ENCODE measurements at regions not wholly inside any gene's neighbourhood (a gene's known extent, or its start where the extent isn't known, plus 50 kb on each side); places are given as distances from the start of the nearest gene placed in this dataset.

DNA sequence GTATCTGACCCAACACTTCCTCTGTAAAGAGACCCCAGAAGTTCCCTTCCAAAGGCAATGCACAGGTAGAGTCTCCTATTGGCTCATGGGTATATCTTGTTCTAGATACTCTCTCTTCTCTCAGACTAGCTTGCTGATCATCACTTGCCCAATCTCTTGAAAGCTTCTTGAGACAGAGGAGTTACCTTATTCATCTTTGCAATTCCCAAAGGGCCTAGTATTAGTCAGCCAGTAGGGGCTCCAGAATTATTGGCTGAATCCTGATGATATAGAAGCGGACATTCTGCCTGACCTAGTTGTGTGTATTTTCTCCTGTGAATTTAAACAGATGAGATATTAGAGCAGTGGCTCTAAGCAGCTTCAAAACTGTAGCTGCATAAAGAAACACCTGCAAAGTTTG, 304.0 kb upstream of the KLF4 start:
- no peak overlapping the region for H3K4me3 ChIP-seq (ENCODE audit: low read length in 2 of 2)
- no peaks in the 10 kb centered on the region for H3K9me3 ChIP-seq (ENCODE audit: control insufficient read depth in 2 of 2, insufficient read depth in 1 of 2, low read length in 1 of 2)
- no peak for DNase-seq (ENCODE audit: low read depth in 6 of 9, low spot score in 9 of 9)
- no peak overlapping the region for H3K27ac ChIP-seq (ENCODE audit: low read depth in 1 of 2, low read length in 1 of 2)
- H3K36me3 ChIP-seq (ENCODE audit: control insufficient read depth in 2 of 2, insufficient read depth in 2 of 2, low read length in 1 of 2) = no peaks in the 10 kb centered on the region
- no peaks in the 10 kb centered on the region for H3K4me1 ChIP-seq (ENCODE audit: control insufficient read depth in 2 of 2, insufficient read depth in 2 of 2, low read length in 2 of 2)
- no peaks in the 10 kb centered on the region for H3K27me3 ChIP-seq (ENCODE audit: control insufficient read depth in 2 of 2, insufficient read depth in 1 of 2, low read length in 1 of 2)
- WGBS = 97% methylated on average over 1 of the region's 1 CpG

- no peaks in the 10 kb centered on the region for H3K27me3 ChIP-seq (ENCODE audit: control insufficient read depth in 2 of 2, insufficient read depth in 1 of 2, low read length in 1 of 2)
- no peaks in the 10 kb centered on the region for H3K9me3 ChIP-seq (ENCODE audit: control insufficient read depth in 2 of 2, insufficient read depth in 1 of 2, low read length in 1 of 2)
- no peaks in the 10 kb centered on the region for H3K4me1 ChIP-seq (ENCODE audit: control insufficient read depth in 2 of 2, insufficient read depth in 2 of 2, low read length in 2 of 2)
- no peak for DNase-seq (ENCODE audit: low read depth in 6 of 9, low spot score in 9 of 9)
- WGBS = 98% methylated on average over 1 of the region's 1 CpG
- H3K27ac ChIP-seq (ENCODE audit: low read depth in 1 of 2, low read length in 1 of 2) = no peak overlapping the region
- no peaks in the 10 kb centered on the region for H3K36me3 ChIP-seq (ENCODE audit: control insufficient read depth in 2 of 2, insufficient read depth in 2 of 2, low read length in 1 of 2)
- no peak overlapping the region for H3K4me3 ChIP-seq (ENCODE audit: low read length in 2 of 2)
These were observed 303.0 kb upstream of the KLF4 start for GRCh38 chr9:107792596-107792995.

- Histone ChIP-seq H3K9me3 (ENCODE audit: control insufficient read depth in 2 of 2, insufficient read depth in 1 of 2, low read length in 1 of 2) (no peaks in the 10 kb centered on the region), H3K4me3 (ENCODE audit: low read length in 2 of 2) (no peak overlapping the region), H3K27me3 (ENCODE audit: control insufficient read depth in 2 of 2, insufficient read depth in 1 of 2, low read length in 1 of 2) (no peaks in the 10 kb centered on the region), H3K36me3 (ENCODE audit: control insufficient read depth in 2 of 2, insufficient read depth in 2 of 2, low read length in 1 of 2) (no peaks in the 10 kb centered on the region), H3K27ac (ENCODE audit: low read depth in 1 of 2, low read length in 1 of 2) (no peak overlapping the region), H3K4me1 (ENCODE audit: control insufficient read depth in 2 of 2, insufficient read depth in 2 of 2, low read length in 2 of 2) (no peaks in the 10 kb centered on the region)
- 76% methylated on average over 3 of the region's 3 CpGs for WGBS
- no peak for DNase-seq (ENCODE audit: low read depth in 6 of 9, low spot score in 9 of 9)
These were observed 302.4 kb upstream of the KLF4 start for GRCh38 chr9:107792006-107792405.

DNA sequence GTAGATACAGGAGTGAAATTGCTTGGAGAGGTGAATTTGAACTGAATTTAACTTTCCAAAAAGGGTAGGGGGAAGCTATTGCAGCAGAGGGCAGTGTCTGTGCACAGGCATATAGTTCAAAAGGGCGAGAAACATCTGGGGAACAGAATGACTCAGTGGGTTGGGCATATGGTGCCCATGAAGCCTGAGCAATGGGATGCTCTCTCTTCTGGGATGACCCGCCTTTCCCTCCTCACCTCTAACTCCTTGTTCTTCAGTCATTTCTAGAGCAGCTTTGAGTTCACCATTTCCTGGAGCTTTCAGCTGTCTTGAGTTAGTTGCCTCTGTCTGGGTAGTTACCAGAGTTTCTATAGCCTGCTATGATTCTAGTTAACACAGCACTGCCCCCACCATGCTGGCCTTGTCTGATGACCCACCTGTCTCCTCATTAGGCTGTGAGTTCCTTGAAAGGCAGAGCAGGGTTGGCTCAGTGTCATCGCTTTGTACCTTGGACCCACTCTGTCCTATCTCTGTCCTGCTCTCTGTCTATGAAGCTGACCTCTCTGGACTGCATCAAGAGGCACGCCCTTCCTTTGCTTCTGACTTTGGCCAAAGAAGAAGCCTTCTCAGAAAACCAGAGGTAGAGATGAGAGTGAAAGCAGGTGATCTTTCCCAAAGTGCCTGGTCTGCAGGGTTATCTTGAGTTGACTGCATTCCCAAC, 299.6 kb upstream of the KLF4 start:
- H3K36me3 ChIP-seq (ENCODE audit: control insufficient read depth in 2 of 2, insufficient read depth in 2 of 2, low read length in 1 of 2) = no peaks in the 10 kb centered on the region
- H3K4me1 ChIP-seq (ENCODE audit: control insufficient read depth in 2 of 2, insufficient read depth in 2 of 2, low read length in 2 of 2) = no peaks in the 10 kb centered on the region
- H3K27me3 ChIP-seq (ENCODE audit: control insufficient read depth in 2 of 2, insufficient read depth in 1 of 2, low read length in 1 of 2) = no peaks in the 10 kb centered on the region
- H3K9me3 ChIP-seq (ENCODE audit: control insufficient read depth in 2 of 2, insufficient read depth in 1 of 2, low read length in 1 of 2) = no peaks in the 10 kb centered on the region
- DNase-seq (ENCODE audit: low read depth in 6 of 9, low spot score in 9 of 9) = no peak
- H3K27ac ChIP-seq (ENCODE audit: low read depth in 1 of 2, low read length in 1 of 2) = no peak overlapping the region
- 96% methylated on average over 4 of the region's 4 CpGs for WGBS
- no peak overlapping the region for H3K4me3 ChIP-seq (ENCODE audit: low read length in 2 of 2)

- no peaks in the 10 kb centered on the region for H3K36me3 ChIP-seq (ENCODE audit: control insufficient read depth in 2 of 2, insufficient read depth in 2 of 2, low read length in 1 of 2)
- no peak overlapping the region for H3K4me3 ChIP-seq (ENCODE audit: low read length in 2 of 2)
- no peaks in the 10 kb centered on the region for H3K4me1 ChIP-seq (ENCODE audit: control insufficient read depth in 2 of 2, insufficient read depth in 2 of 2, low read length in 2 of 2)
- no peak overlapping the region for H3K27ac ChIP-seq (ENCODE audit: low read depth in 1 of 2, low read length in 1 of 2)
- no peaks in the 10 kb centered on the region for H3K9me3 ChIP-seq (ENCODE audit: control insufficient read depth in 2 of 2, insufficient read depth in 1 of 2, low read length in 1 of 2)
- DNase-seq (ENCODE audit: low read depth in 6 of 9, low spot score in 9 of 9) = no peak
- no peaks in the 10 kb centered on the region for H3K27me3 ChIP-seq (ENCODE audit: control insufficient read depth in 2 of 2, insufficient read depth in 1 of 2, low read length in 1 of 2)
- WGBS = 97% methylated on average over 2 of the region's 2 CpGs
These were observed 297.0 kb upstream of the KLF4 start for GRCh38 chr9:107786561-107786960.

GRCh38 chr9:107784235-107784958, 294.8 kb upstream of the KLF4 start:
- H3K9me3 ChIP-seq (ENCODE audit: control insufficient read depth in 2 of 2, insufficient read depth in 1 of 2, low read length in 1 of 2) = no peaks in the 10 kb centered on the region
- no peak overlapping the region for H3K27ac ChIP-seq (ENCODE audit: low read depth in 1 of 2, low read length in 1 of 2)
- DNase-seq (ENCODE audit: low read depth in 6 of 9, low spot score in 9 of 9) = no peak
- no peaks in the 10 kb centered on the region for H3K36me3 ChIP-seq (ENCODE audit: control insufficient read depth in 2 of 2, insufficient read depth in 2 of 2, low read length in 1 of 2)
- H3K27me3 ChIP-seq (ENCODE audit: control insufficient read depth in 2 of 2, insufficient read depth in 1 of 2, low read length in 1 of 2) = no peaks in the 10 kb centered on the region
- H3K4me3 ChIP-seq (ENCODE audit: low read length in 2 of 2) = no peak overlapping the region
- no peaks in the 10 kb centered on the region for H3K4me1 ChIP-seq (ENCODE audit: control insufficient read depth in 2 of 2, insufficient read depth in 2 of 2, low read length in 2 of 2)
- WGBS = 76% methylated on average over 12 of the region's 12 CpGs

- DNase-seq (ENCODE audit: low read depth in 6 of 9, low spot score in 9 of 9) = no peak
- Histone ChIP-seq H3K4me1 (ENCODE audit: control insufficient read depth in 2 of 2, insufficient read depth in 2 of 2, low read length in 2 of 2) (no peaks in the 10 kb centered on the region), H3K4me3 (ENCODE audit: low read length in 2 of 2) (no peak overlapping the region), H3K36me3 (ENCODE audit: control insufficient read depth in 2 of 2, insufficient read depth in 2 of 2, low read length in 1 of 2) (no peaks in the 10 kb centered on the region), H3K9me3 (ENCODE audit: control insufficient read depth in 2 of 2, insufficient read depth in 1 of 2, low read length in 1 of 2) (no peaks in the 10 kb centered on the region), H3K27me3 (ENCODE audit: control insufficient read depth in 2 of 2, insufficient read depth in 1 of 2, low read length in 1 of 2) (no peaks in the 10 kb centered on the region), H3K27ac (ENCODE audit: low read depth in 1 of 2, low read length in 1 of 2) (no peak overlapping the region)
- WGBS = 80% methylated on average over 4 of the region's 4 CpGs
These were observed 293.2 kb upstream of the KLF4 start for GRCh38 chr9:107782789-107783188.

DNA sequence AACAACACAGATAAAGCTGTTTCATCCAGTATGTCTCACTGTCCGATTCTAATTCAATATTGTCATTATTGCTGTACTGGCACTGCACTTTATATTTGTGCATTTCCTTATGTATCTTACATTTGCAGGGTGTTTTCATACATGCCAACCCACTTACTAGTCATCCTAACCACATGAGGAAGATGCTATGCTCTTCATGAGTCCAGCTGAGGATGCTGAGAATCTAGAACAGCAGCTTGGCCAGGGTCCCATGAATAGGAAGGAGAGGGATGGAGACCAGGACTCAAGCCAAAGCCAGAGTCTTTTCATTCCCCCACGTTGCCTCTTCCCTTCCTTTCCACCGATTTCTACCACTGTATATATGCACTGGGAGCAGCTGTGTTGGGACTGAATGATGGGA, 292.8 kb upstream of the KLF4 start:
- Histone ChIP-seq H3K4me3 (ENCODE audit: low read length in 2 of 2) (no peak overlapping the region), H3K27ac (ENCODE audit: low read depth in 1 of 2, low read length in 1 of 2) (no peak overlapping the region), H3K27me3 (ENCODE audit: control insufficient read depth in 2 of 2, insufficient read depth in 1 of 2, low read length in 1 of 2) (no peaks in the 10 kb centered on the region), H3K36me3 (ENCODE audit: control insufficient read depth in 2 of 2, insufficient read depth in 2 of 2, low read length in 1 of 2) (no peaks in the 10 kb centered on the region), H3K4me1 (ENCODE audit: control insufficient read depth in 2 of 2, insufficient read depth in 2 of 2, low read length in 2 of 2) (no peaks in the 10 kb centered on the region), H3K9me3 (ENCODE audit: control insufficient read depth in 2 of 2, insufficient read depth in 1 of 2, low read length in 1 of 2) (no peaks in the 10 kb centered on the region)
- WGBS = 54% methylated on average over 3 of the region's 3 CpGs
- DNase-seq (ENCODE audit: low read depth in 6 of 9, low spot score in 9 of 9) = no peak

GRCh38 chr9:107780960-107781359, 291.4 kb upstream of the KLF4 start:
- Histone ChIP-seq H3K4me3 (ENCODE audit: low read length in 2 of 2) (no peak overlapping the region), H3K4me1 (ENCODE audit: control insufficient read depth in 2 of 2, insufficient read depth in 2 of 2, low read length in 2 of 2) (no peaks in the 10 kb centered on the region), H3K9me3 (ENCODE audit: control insufficient read depth in 2 of 2, insufficient read depth in 1 of 2, low read length in 1 of 2) (no peaks in the 10 kb centered on the region), H3K27ac (ENCODE audit: low read depth in 1 of 2, low read length in 1 of 2) (no peak overlapping the region), H3K27me3 (ENCODE audit: control insufficient read depth in 2 of 2, insufficient read depth in 1 of 2, low read length in 1 of 2) (no peaks in the 10 kb centered on the region), H3K36me3 (ENCODE audit: control insufficient read depth in 2 of 2, insufficient read depth in 2 of 2, low read length in 1 of 2) (no peaks in the 10 kb centered on the region)
- WGBS = 78% methylated on average over 3 of the region's 3 CpGs
- no peak for DNase-seq (ENCODE audit: low read depth in 6 of 9, low spot score in 9 of 9)
